Neural progenitor cell (in vitro differentiated cells): ENCODE measurements at regions not wholly inside any gene's neighbourhood (a gene's known extent, or its start where the extent isn't known, plus 50 kb on each side); places are given as distances from the start of the nearest gene placed in this dataset.

Experiments used
- DNase-seq: peaks from one replicate; pipeline ENCODE4 v3.0.0-alpha.2; 2016; ENCODE audit warnings: low spot score
- H2AFZ ChIP-seq: fragments of 200-600 bp; sonication (generic); replicated peaks from 2 replicates; pipeline ENCODE4 v1.6.1; 2016; ENCODE audit warnings: antibody characterized with exemption
- H3F3A ChIP-seq: fragments of 200-600 bp; sonication (generic); 2 replicates; pipeline ENCODE4 v1.6.1; 2016; ENCODE audit warnings: antibody characterized with exemption, low read depth
- H3K27ac ChIP-seq: fragments of 200-600 bp; sonication (generic); 2 replicates; pipeline ENCODE4 v1.5.1; 2016; ENCODE audit warnings: mild to moderate bottlenecking
- H3K27me3 ChIP-seq: fragments of 200-600 bp; sonication (generic); 2 replicates; pipeline ENCODE4 v1.6.1; 2016; ENCODE audit warnings: mild to moderate bottlenecking, moderate library complexity
- H3K36me3 ChIP-seq: fragments of 200-600 bp; sonication (generic); 2 replicates; pipeline ENCODE4 v1.5.1; 2016
- H3K4me1 ChIP-seq: fragments of 200-600 bp; sonication (generic); 2 replicates; pipeline ENCODE4 v1.6.1; 2016; ENCODE audit warnings: mixed run types
- H3K4me2 ChIP-seq: fragments of 200-600 bp; sonication (generic); 2 replicates; pipeline ENCODE4 v1.6.1; 2016
- H3K4me3 ChIP-seq: fragments of 200-600 bp; sonication (generic); 2 replicates; pipeline ENCODE4 v1.5.1; 2016
- H3K79me2 ChIP-seq: fragments of 200-600 bp; sonication (generic); 2 replicates; pipeline ENCODE4 v1.6.1; 2016; ENCODE audit warnings: low read depth
- H3K9ac ChIP-seq: fragments of 200-600 bp; sonication (generic); 2 replicates; pipeline ENCODE4 v1.6.1; 2016
- H3K9me3 ChIP-seq: fragments of 200-600 bp; sonication (generic); 2 replicates; pipeline ENCODE4 v1.5.1; 2016; ENCODE audit warnings: low read depth
- H4K20me1 ChIP-seq: fragments of 200-600 bp; sonication (generic); 2 replicates; pipeline ENCODE4 v1.6.1; 2016; ENCODE audit warnings: low read depth
- H3K27ac Mint-ChIP-seq: 3 replicates; pipeline ENCODE4 v1.8.0; 2021; ENCODE audit warnings: mixed read lengths
- H3K27me3 Mint-ChIP-seq: 2 replicates; pipeline ENCODE4 v1.8.0; 2022; ENCODE audit warnings: low read depth, mild to moderate bottlenecking, inconsistent platforms, moderate library complexity, mixed read lengths; ENCODE audit not compliant: insufficient read depth
- H3K36me3 Mint-ChIP-seq: 3 replicates; pipeline ENCODE4 v1.8.0; 2021; ENCODE audit warnings: mixed read lengths
- H3K4me1 Mint-ChIP-seq: 3 replicates; pipeline ENCODE4 v1.8.0; 2021; ENCODE audit warnings: mixed read lengths
- H3K4me3 Mint-ChIP-seq: 3 replicates; pipeline ENCODE4 v1.8.0; 2021; ENCODE audit warnings: mild to moderate bottlenecking, moderate library complexity, mixed read lengths
- H3K9me3 Mint-ChIP-seq: 3 replicates; pipeline ENCODE4 v1.8.0; 2020; ENCODE audit warnings: mixed read lengths
- CTCF ChIP-seq: fragments of 200-600 bp; sonication (generic); IDR thresholded peaks from 2 replicates; pipeline ENCODE4 v1.5.1; 2017; ENCODE audit warnings: antibody characterized with exemption, mild to moderate bottlenecking
- EZH2 ChIP-seq: fragments of 200-600 bp; sonication (generic); IDR thresholded peaks from 2 replicates; pipeline ENCODE4 v1.6.1; 2017; ENCODE audit warnings: antibody characterized with exemption, mild to moderate bottlenecking, moderate library complexity
- EZH2phosphoT487 ChIP-seq: fragments of 200-600 bp; sonication (generic); IDR thresholded peaks from 2 replicates; pipeline ENCODE4 v1.6.1; 2017; ENCODE audit warnings: antibody characterized with exemption

- Histone ChIP-seq H2AFZ (no peak overlapping the region), H3K9me3 (no peaks in the 10 kb centered on the region), H3F3A (no peaks in the 10 kb centered on the region), H3K9ac (no peak overlapping the region), H3K79me2 (no peaks in the 10 kb centered on the region), H3K4me3 (no peak overlapping the region), H3K4me2 (no peak overlapping the region), H4K20me1 (no peaks in the 10 kb centered on the region), H3K36me3 (no peaks in the 10 kb centered on the region), H3K4me1 (no peaks in the 10 kb centered on the region), H3K27ac (no peak overlapping the region), H3K27me3 (no peaks in the 10 kb centered on the region)
- Mint-ChIP-seq H3K36me3 (no peaks in the 10 kb centered on the region), H3K4me3 (no peak overlapping the region), H3K4me1 (peaks cover 2% of the 10 kb centered on the region), H3K27ac (no peak overlapping the region), H3K27me3 (no peaks in the 10 kb centered on the region), H3K9me3 (peaks cover 4% of the 10 kb centered on the region)
- DNase-seq: no peak
- no peak for TF ChIP-seq EZH2phosphoT487
- no peak for TF ChIP-seq CTCF
- no peak for TF ChIP-seq EZH2
Measured at GRCh38 chr13:106010836-106011235, 524.6 kb downstream of the EFNB2 start.

- no peak overlapping the region for H3K27ac Mint-ChIP-seq
- H3F3A ChIP-seq: no peaks in the 10 kb centered on the region
- H3K9me3 Mint-ChIP-seq: peaks cover 2% of the 10 kb centered on the region
- TF ChIP-seq EZH2: no peak
- no peak for TF ChIP-seq CTCF
- TF ChIP-seq EZH2phosphoT487: no peak
- DNase-seq: no peak
- no peak overlapping the region for H3K4me3 ChIP-seq
- peaks cover 2% of the 10 kb centered on the region for H3K4me1 Mint-ChIP-seq
- no peaks in the 10 kb centered on the region for H3K27me3 ChIP-seq
- no peaks in the 10 kb centered on the region for H3K36me3 ChIP-seq
- no peak overlapping the region for H2AFZ ChIP-seq
- H4K20me1 ChIP-seq: no peaks in the 10 kb centered on the region
- no peak overlapping the region for H3K4me2 ChIP-seq
- H3K9ac ChIP-seq: no peak overlapping the region
- no peaks in the 10 kb centered on the region for H3K36me3 Mint-ChIP-seq
- no peaks in the 10 kb centered on the region for H3K9me3 ChIP-seq
- no peak overlapping the region for H3K27ac ChIP-seq
- H3K4me1 ChIP-seq: no peaks in the 10 kb centered on the region
- no peaks in the 10 kb centered on the region for H3K79me2 ChIP-seq
- no peaks in the 10 kb centered on the region for H3K27me3 Mint-ChIP-seq
- no peak overlapping the region for H3K4me3 Mint-ChIP-seq
Measured at GRCh38 chr13:106008540-106008939, 526.9 kb downstream of the EFNB2 start.

- Histone ChIP-seq H3K27ac (no peak overlapping the region), H3K4me2 (no peak overlapping the region), H3K4me3 (no peak overlapping the region), H3K9ac (no peak overlapping the region), H3K9me3 (no peaks in the 10 kb centered on the region), H2AFZ (no peak overlapping the region), H3F3A (no peaks in the 10 kb centered on the region), H3K79me2 (no peaks in the 10 kb centered on the region), H3K4me1 (no peaks in the 10 kb centered on the region), H3K27me3 (no peaks in the 10 kb centered on the region), H3K36me3 (no peaks in the 10 kb centered on the region), H4K20me1 (no peaks in the 10 kb centered on the region)
- no peak for TF ChIP-seq CTCF
- TF ChIP-seq EZH2phosphoT487: no peak
- TF ChIP-seq EZH2: no peak
- Mint-ChIP-seq H3K4me3 (no peak overlapping the region), H3K27ac (no peak overlapping the region), H3K36me3 (no peaks in the 10 kb centered on the region), H3K27me3 (no peaks in the 10 kb centered on the region), H3K9me3 (peaks cover 2% of the 10 kb centered on the region), H3K4me1 (peaks cover 8% of the 10 kb centered on the region)
- no peak for DNase-seq
Measured at GRCh38 chr13:106007156-106007555, 528.3 kb downstream of the EFNB2 start.
